NCI-H1092 treated with DMSO at 0.1 percent for 48 hours (cell line): ENCODE measurements at regions not wholly inside any gene's neighbourhood (a gene's known extent, or its start where the extent isn't known, plus 50 kb on each side); places are given as distances from the start of the nearest gene placed in this dataset.

Experiments
- DNase-seq: peaks from one replicate; lab custom pipeline; 2025; lab: John Stamatoyannopoulos, UW

- no peak for DNase-seq
These were observed 164.5 kb downstream of the SPATA31D1 start for GRCh38 chr9:82153032-82153431.

- no peak for DNase-seq
These were observed 166.0 kb downstream of the SPATA31D1 start for GRCh38 chr9:82154573-82154972.

- DNase-seq: no peak
These were observed 173.3 kb downstream of the SPATA31D1 start for GRCh38 chr9:82161876-82162275.

GRCh38 chr9:82164159-82164558 lies 175.6 kb downstream of the SPATA31D1 start:
- DNase-seq: no peak

DNA sequence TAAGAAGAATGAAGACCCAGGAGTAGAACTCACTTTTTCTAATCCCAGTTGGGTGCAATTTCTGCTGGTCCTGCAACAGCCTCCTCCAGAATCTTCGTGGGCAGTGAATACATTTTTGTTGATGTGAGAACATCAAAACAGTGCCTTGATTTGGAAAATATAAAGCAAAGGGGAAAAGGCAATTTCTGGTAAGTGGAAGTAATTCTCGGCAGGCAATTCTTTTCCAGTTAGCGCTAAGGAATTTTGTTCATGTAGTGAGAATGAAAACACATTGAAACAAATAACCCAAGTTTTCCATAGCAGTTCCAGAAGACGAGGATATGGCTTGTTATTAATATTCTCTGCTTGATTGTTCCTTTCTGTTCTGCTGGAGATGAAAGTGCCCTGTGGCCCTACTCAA lies 178.7 kb downstream of the SPATA31D1 start:
- no peak for DNase-seq

DNA sequence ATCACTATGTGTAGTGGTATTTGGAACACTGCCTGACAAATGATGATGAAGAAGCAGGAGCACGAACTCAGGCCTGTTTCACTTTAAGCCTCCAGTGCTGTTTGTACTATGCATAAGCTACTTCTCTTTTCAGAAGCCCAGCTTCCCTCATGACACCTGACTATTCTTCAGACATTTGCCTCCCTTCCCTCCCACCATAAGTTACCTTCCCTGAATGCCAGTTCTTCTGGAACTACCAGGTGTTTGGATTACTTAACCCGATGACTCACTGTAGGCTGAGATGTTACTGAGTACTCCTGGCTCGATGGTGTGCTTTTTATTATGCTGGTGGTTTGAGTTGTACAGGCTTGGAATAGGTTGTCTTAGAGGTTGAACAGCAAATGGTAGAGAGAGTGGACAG lies 180.0 kb downstream of the SPATA31D1 start:
- DNase-seq: no peak

GRCh38 chr9:82170866-82171265 lies 182.3 kb downstream of the SPATA31D1 start:
- no peak for DNase-seq

DNA sequence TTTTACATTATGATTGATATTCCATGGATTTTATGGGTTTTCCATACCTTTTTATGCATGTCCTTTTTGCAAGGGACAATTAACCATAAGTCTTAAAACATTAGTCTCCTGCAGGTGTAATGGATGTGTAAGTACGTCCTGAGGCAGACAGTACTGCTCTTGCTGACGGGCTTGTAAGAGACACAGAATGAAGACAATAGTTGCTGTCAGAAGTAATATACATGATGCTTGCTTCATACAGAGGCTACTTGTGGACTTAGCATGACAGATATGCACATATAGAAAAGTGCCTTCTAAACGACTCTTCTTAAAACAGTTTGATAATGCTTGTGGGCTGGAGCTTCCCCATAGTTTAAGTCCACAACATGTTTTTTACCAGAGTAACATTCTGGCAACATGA lies 182.7 kb downstream of the SPATA31D1 start:
- no peak for DNase-seq

GRCh38 chr9:82180711-82181110 lies 192.1 kb downstream of the SPATA31D1 start:
- DNase-seq: no peak

DNA sequence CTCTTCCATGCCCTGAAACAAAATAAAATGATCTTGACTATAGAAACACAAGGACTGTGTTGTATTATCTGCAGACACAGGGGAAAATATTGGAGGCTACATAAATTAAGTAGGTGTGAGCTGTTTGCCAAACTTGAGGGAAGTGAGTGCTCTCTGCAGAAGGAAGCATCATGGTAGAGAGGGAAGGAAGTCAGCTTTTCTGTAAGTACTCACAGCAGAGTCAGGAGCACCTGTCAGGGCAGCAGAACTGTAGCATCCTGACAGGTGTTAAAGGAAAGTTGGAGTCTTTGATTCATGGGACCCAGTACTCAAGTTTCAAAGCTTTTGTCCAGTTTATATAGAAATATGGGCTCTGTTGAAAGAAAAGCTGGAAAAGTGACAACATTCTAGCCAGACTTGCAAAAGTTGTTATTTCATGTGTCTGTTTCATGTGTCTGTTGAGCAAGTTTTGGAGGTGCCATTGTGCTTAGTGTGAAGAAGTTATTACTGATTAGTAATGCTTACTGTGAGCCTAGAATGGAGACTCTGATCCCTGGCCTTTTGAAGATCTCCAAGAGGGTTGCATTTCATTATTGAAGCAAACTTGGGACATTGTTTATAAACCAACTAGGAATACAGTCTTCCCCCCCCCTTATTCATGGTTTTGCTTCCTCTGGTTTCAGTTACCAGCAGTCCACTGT lies 194.7 kb downstream of the SPATA31D1 start:
- DNase-seq: no peak

DNA sequence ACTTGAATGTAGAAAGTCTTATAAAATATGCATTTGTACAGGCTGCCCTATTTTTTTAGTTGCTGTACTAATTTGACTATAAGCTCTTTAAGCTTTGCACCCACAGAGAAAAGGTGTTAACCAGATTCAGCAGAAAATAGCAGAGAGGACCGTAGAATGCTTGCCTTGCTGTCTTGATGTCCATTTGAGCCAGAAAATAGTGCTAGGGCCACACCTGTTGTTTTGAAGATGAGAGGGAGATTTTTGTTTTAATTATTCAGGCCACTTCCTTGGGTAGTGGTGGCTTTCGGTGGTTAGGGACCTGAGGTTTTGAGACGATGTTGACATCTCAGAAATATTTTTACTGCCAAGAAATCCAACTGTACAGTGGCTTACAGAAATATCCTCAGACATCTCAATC lies 196.0 kb downstream of the SPATA31D1 start:
- no peak for DNase-seq

- no peak for DNase-seq
These were observed 200.2 kb downstream of the SPATA31D1 start for GRCh38 chr9:82188817-82189216.

DNA sequence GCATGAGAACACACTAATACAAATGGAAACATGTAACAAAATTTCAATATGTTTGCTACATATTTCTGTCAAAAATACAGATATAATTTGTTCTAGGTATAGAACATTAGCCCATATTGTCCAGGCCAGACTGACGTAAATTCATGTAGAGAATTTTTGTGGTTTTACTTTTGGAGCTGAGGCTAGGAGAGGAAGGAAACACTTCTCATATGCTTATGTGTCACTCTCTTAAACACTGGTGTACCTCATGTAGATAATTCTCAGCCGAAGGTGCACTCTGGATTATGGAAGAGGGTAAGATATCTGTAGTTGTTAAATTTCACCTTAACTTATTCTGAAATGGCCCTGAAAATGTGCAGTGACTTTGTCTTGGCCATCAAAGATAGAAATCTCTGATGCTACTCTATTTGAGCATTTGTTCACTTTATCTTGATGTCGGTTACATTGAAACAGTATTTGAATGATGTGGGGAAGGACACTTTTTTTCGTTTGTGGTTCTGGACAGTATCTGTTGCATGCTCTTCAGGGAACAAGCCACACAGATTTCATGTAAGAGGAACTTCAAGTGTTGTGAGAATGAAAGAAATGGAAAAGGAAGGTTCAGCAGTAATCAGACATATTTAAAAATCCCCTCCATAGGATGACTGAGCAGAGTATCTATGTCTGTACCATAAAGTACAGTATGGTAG lies 202.7 kb downstream of the SPATA31D1 start:
- no peak for DNase-seq

DNA sequence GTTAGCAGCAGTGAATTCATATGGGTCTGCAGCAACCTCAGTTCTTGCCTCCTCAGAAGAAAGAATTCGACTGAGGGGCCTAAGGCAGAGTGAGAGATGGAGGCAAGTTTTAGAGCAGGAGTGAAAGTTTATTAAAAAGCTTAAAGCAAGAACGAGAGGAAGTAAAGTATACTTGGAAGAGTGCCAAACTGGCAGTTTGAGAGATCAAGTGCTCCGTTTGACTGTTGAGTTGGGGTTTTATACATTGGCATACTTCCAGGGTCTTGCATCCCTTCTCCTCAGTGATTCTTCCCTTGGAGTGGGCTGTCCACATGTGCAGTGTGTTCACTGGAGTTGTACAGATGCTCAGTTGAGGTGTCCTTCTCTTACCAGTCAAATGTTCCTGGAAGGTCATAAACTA lies 203.6 kb downstream of the SPATA31D1 start:
- DNase-seq: no peak

- DNase-seq: peak; percentile 78
These were observed 208.3 kb downstream of the SPATA31D1 start for GRCh38 chr9:82196622-82197441.

GRCh38 chr9:82201196-82201595 lies 212.6 kb downstream of the SPATA31D1 start:
- DNase-seq: no peak

- DNase-seq: no peak
These were observed 214.2 kb downstream of the SPATA31D1 start for GRCh38 chr9:82202808-82203207.

GRCh38 chr9:82206490-82206889 lies 217.9 kb downstream of the SPATA31D1 start:
- no peak for DNase-seq

- DNase-seq: no peak
These were observed 218.4 kb downstream of the SPATA31D1 start for GRCh38 chr9:82206946-82207345.

DNA sequence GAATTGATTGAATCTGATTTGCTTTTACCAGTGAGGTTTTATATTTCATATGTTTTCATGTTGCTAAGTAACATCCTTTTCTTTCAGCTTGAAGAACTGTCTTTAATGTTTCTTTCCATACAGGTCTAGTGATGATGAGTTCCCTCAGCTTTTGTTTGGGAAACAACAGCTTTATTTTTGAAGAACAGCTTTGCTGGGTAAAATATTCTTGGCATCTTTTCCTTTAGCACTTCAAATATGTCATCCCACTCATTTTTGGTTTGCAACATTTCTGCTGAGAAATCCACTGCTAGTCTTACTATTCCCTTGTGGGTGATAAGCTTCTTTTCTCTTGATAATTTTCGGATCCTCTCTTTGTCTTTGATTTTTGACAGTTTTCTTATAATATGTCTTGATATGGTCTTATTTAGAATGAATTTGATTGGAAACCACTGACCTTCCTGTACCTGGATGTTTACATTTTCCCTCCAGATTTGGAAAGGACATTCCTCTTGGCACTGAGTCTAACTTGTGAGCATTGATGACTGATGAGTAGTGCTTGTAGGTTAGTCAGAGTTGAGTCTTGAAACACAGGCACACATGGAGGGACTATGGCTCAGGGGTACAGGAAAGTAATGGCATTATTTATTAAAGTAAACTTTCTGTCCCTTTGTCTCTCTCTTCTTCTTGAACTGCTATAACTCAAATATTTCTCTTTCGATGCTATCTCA lies 220.3 kb downstream of the SPATA31D1 start:
- DNase-seq: no peak

GRCh38 chr9:82209797-82210470 lies 221.4 kb downstream of the SPATA31D1 start:
- DNase-seq: no peak

DNA sequence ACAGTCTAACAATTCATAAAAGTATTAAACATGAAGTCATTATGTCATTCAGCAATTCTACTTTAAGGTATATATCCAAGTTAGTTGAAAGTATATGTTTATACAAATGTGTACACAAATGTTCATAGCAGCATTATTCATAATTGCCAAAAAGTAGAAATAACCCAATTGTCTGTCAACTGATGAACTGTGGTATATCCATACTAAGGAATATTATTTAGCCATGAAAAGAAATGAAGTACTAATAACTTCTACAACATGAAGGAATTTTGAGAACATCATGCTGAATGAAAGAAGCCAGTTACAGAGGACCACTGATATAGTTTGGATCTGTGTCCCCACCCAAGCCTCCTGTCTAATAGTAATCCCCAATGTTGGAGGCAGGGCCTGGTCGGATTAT lies 224.3 kb downstream of the SPATA31D1 start:
- no peak for DNase-seq
